ENCODE measurements at regions not wholly inside any gene's neighbourhood (a gene's known extent, or its start where the extent isn't known, plus 50 kb on each side); places are given as distances from the start of the nearest gene placed in this dataset.

GRCh38 chr6:48325701-48326100, 214.7 kb upstream of the PTCHD4 start:
- H3K9me3 Mint-ChIP-seq, result peaks cover 2% of the 10 kb centered on the region
- no peak for TF ChIP-seq CTCF (conservative IDR thresholded peaks at IDR 0.05)
- no peaks in the 10 kb centered on the region for H3K4me1 Mint-ChIP-seq
- no peaks in the 10 kb centered on the region for H3K36me3 Mint-ChIP-seq (ENCODE audit: low read depth)
- no peak overlapping the region for H3K4me3 Mint-ChIP-seq
- DNase-seq (ENCODE audit: low read depth, low spot score), result no peak
- H3K27me3 Mint-ChIP-seq (ENCODE audit: low read depth), result no peaks in the 10 kb centered on the region
- H3K27ac Mint-ChIP-seq (ENCODE audit: unreplicated experiment), result no peak overlapping the region

GRCh38 chr6:48318670-48319069, 207.7 kb upstream of the PTCHD4 start:
- Mint-ChIP-seq H3K9me3 (no peaks in the 10 kb centered on the region), H3K27me3 (ENCODE audit: low read depth) (no peaks in the 10 kb centered on the region), H3K4me3 (no peak overlapping the region), H3K36me3 (ENCODE audit: low read depth) (no peaks in the 10 kb centered on the region), H3K27ac (ENCODE audit: unreplicated experiment) (no peak overlapping the region), H3K4me1 (no peaks in the 10 kb centered on the region)
- DNase-seq (ENCODE audit: low read depth, low spot score), result no peak
- TF ChIP-seq CTCF (conservative IDR thresholded peaks at IDR 0.05), result no peak

GRCh38 chr6:48315915-48316314, 204.9 kb upstream of the PTCHD4 start:
- no peaks in the 10 kb centered on the region for H3K4me1 Mint-ChIP-seq
- no peak overlapping the region for H3K4me3 Mint-ChIP-seq
- H3K27ac Mint-ChIP-seq (ENCODE audit: unreplicated experiment), result no peak overlapping the region
- H3K9me3 Mint-ChIP-seq, result peaks cover 3% of the 10 kb centered on the region
- H3K36me3 Mint-ChIP-seq (ENCODE audit: low read depth), result no peaks in the 10 kb centered on the region
- TF ChIP-seq CTCF (conservative IDR thresholded peaks at IDR 0.05), result no peak
- H3K27me3 Mint-ChIP-seq (ENCODE audit: low read depth), result no peaks in the 10 kb centered on the region
- no peak for DNase-seq (ENCODE audit: low read depth, low spot score)

DNA sequence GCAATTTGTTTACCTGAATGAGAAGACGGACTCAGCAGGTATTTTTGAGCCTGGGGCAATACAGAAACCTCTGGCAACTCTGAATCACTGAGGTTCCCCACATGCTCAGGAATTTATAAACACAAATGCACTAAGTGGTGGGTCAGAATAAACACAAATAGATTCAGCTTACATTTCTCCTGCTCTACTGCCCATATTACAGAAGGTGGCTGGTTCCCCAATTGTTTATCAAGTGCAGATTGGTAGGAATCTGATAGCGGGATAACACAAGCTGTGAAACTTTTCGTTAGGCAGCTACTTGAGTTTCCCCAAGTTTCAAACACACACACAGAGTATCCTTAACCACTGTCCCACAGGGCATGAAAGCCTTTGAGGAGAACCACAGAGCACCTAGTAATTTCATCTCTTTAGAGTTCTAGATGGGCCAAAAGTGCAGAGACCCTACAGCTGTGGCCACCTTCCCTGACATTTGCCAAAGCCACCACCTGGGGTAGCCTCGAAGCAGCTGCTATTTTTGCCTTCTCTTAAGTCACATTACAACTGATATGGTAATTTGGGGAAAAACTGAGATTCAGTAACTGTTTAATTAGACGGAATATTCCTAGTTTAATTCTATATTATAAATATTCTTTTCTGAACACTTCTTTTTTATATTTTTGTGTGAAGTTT, 204.2 kb upstream of the PTCHD4 start:
- Mint-ChIP-seq H3K27ac (ENCODE audit: unreplicated experiment) (no peak overlapping the region), H3K9me3 (peaks cover 3% of the 10 kb centered on the region), H3K4me1 (no peaks in the 10 kb centered on the region), H3K36me3 (ENCODE audit: low read depth) (no peaks in the 10 kb centered on the region), H3K27me3 (ENCODE audit: low read depth) (no peaks in the 10 kb centered on the region), H3K4me3 (no peak overlapping the region)
- DNase-seq (ENCODE audit: low read depth, low spot score), result no peak
- TF ChIP-seq CTCF (conservative IDR thresholded peaks at IDR 0.05), result no peak

- no peak for DNase-seq (ENCODE audit: low read depth, low spot score)
- Mint-ChIP-seq H3K4me1 (no peaks in the 10 kb centered on the region), H3K27ac (ENCODE audit: unreplicated experiment) (no peak overlapping the region), H3K27me3 (ENCODE audit: low read depth) (no peaks in the 10 kb centered on the region), H3K9me3 (peaks cover 3% of the 10 kb centered on the region), H3K36me3 (ENCODE audit: low read depth) (no peaks in the 10 kb centered on the region), H3K4me3 (no peak overlapping the region)
- TF ChIP-seq CTCF (conservative IDR thresholded peaks at IDR 0.05), result no peak
Measured at GRCh38 chr6:48311301-48311700, 200.3 kb upstream of the PTCHD4 start.

Measured in neural crest cell (in vitro differentiated cells).